Hepatocyte (in vitro differentiated cells): ENCODE measurements at regions not wholly inside any gene's neighbourhood (a gene's known extent, or its start where the extent isn't known, plus 50 kb on each side); places are given as distances from the start of the nearest gene placed in this dataset. TPM values are rescaled to one million over a fixed set of nuclear protein-coding genes. Genes with fewer than 3 reads are reported as not detected.

ENCODE experiments used
- DNase-seq: peaks from one replicate; pipeline ENCODE4 v3.0.0-alpha.2; 2016; ENCODE audit warnings: low spot score
- H2AFZ ChIP-seq: fragments of 200-600 bp; sonication (generic); 2 replicates; pipeline ENCODE4 v1.6.0; 2016; ENCODE audit warnings: antibody characterized with exemption, mild to moderate bottlenecking
- H3K27ac ChIP-seq: fragments of 200-600 bp; sonication (generic); 2 replicates; pipeline ENCODE4 v1.5.1; 2016; ENCODE audit warnings: mild to moderate bottlenecking
- H3K27me3 ChIP-seq: fragments of 200-600 bp; sonication (generic); 2 replicates; pipeline ENCODE4 v1.6.1; 2016
- H3K36me3 ChIP-seq: fragments of 200-600 bp; sonication (generic); replicated peaks from 2 replicates; pipeline ENCODE4 v1.5.1; 2016; ENCODE audit warnings: low read depth; ENCODE audit not compliant: insufficient read depth
- H3K4me1 ChIP-seq: fragments of 200-600 bp; sonication (generic); 2 replicates; pipeline ENCODE4 v1.5.1; 2016; ENCODE audit warnings: mild to moderate bottlenecking, moderate library complexity; ENCODE audit not compliant: insufficient read depth
- H3K4me2 ChIP-seq: fragments of 200-600 bp; sonication (generic); 2 replicates; pipeline ENCODE4 v1.6.0; 2016
- H3K4me3 ChIP-seq: fragments of 200-600 bp; sonication (generic); 2 replicates; pipeline ENCODE4 v1.5.1; 2016; ENCODE audit warnings: mild to moderate bottlenecking
- H3K79me2 ChIP-seq: fragments of 200-600 bp; sonication (generic); 2 replicates; pipeline ENCODE4 v1.6.0; 2017; ENCODE audit warnings: mild to moderate bottlenecking
- H3K9me2 ChIP-seq: fragments of 200-600 bp; sonication (generic); replicated peaks from 2 replicates; pipeline ENCODE4 v1.6.0; 2017; ENCODE audit warnings: mild to moderate bottlenecking; ENCODE audit not compliant: insufficient read depth
- H3K9me3 ChIP-seq: fragments of 200-600 bp; sonication (generic); 2 replicates; pipeline ENCODE4 v1.5.1; 2016; ENCODE audit warnings: low read depth, mild to moderate bottlenecking
- H4K20me1 ChIP-seq: fragments of 200-600 bp; sonication (generic); 2 replicates; pipeline ENCODE4 v1.6.0; 2016; ENCODE audit warnings: mild to moderate bottlenecking; ENCODE audit not compliant: insufficient read depth, poor library complexity, severe bottlenecking
- EZH2 ChIP-seq: fragments of 200-600 bp; sonication (generic); IDR thresholded peaks from 2 replicates; pipeline ENCODE4 v1.6.1; 2016; ENCODE audit warnings: antibody characterized with exemption, mild to moderate bottlenecking, borderline replicate concordance
- EZH2phosphoT487 ChIP-seq: fragments of 200-600 bp; sonication (generic); IDR thresholded peaks from one replicate; pipeline ENCODE4 v1.6.1; 2018; ENCODE audit warnings: antibody characterized with exemption, mild to moderate bottlenecking, low read depth, moderate library complexity; ENCODE audit not compliant: unreplicated experiment, severe bottlenecking
- WGBS: methylation state at CpG from one replicate; pipeline ENCODE4 v1.1.6; 2016; ENCODE audit warnings: low lambda C conversion rate; ENCODE audit errors: missing lambda C conversion rate; 5-methylcytosine and 5-hydroxymethylcytosine counted together
- small RNA-seq: library from RNA; depleted of rRNA; stranded (forward); fragments of <200 nt; gene quantifications from one replicate; pipeline ENCODE3, GENCODE V24; 2014
- TF ChIP-seq, protein P1 (sequence below): fragments of 200-600 bp; sonication (generic); IDR thresholded peaks from 2 replicates; pipeline ENCODE4 v1.5.1; 2016; ENCODE audit warnings: antibody characterized with exemption, mild to moderate bottlenecking; ENCODE audit not compliant: poor library complexity

GRCh38 chr15:85327820-85328219, 52.6 kb upstream of the AKAP13 start:
- H2AFZ ChIP-seq = no peak overlapping the region
- H3K4me2 ChIP-seq = no peak overlapping the region
- no peaks in the 10 kb centered on the region for H3K79me2 ChIP-seq
- H3K9me2 ChIP-seq = no peaks in the 10 kb centered on the region
- no peaks in the 10 kb centered on the region for H4K20me1 ChIP-seq
- H3K36me3 ChIP-seq = no peaks in the 10 kb centered on the region
- no peak overlapping the region for H3K4me3 ChIP-seq
- TF ChIP-seq EZH2phosphoT487 (no peak), EZH2 (no peak)
- TF ChIP-seq, protein P1, sequence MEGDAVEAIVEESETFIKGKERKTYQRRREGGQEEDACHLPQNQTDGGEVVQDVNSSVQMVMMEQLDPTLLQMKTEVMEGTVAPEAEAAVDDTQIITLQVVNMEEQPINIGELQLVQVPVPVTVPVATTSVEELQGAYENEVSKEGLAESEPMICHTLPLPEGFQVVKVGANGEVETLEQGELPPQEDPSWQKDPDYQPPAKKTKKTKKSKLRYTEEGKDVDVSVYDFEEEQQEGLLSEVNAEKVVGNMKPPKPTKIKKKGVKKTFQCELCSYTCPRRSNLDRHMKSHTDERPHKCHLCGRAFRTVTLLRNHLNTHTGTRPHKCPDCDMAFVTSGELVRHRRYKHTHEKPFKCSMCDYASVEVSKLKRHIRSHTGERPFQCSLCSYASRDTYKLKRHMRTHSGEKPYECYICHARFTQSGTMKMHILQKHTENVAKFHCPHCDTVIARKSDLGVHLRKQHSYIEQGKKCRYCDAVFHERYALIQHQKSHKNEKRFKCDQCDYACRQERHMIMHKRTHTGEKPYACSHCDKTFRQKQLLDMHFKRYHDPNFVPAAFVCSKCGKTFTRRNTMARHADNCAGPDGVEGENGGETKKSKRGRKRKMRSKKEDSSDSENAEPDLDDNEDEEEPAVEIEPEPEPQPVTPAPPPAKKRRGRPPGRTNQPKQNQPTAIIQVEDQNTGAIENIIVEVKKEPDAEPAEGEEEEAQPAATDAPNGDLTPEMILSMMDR = no peak
- H3K4me1 ChIP-seq = peaks cover 19% of the 10 kb centered on the region
- H3K27me3 ChIP-seq = no peaks in the 10 kb centered on the region
- WGBS = 42% methylated on average over 3 of the region's 3 CpGs
- no peak for DNase-seq
- H3K27ac ChIP-seq = no peak overlapping the region
- H3K9me3 ChIP-seq = no peaks in the 10 kb centered on the region

DNA sequence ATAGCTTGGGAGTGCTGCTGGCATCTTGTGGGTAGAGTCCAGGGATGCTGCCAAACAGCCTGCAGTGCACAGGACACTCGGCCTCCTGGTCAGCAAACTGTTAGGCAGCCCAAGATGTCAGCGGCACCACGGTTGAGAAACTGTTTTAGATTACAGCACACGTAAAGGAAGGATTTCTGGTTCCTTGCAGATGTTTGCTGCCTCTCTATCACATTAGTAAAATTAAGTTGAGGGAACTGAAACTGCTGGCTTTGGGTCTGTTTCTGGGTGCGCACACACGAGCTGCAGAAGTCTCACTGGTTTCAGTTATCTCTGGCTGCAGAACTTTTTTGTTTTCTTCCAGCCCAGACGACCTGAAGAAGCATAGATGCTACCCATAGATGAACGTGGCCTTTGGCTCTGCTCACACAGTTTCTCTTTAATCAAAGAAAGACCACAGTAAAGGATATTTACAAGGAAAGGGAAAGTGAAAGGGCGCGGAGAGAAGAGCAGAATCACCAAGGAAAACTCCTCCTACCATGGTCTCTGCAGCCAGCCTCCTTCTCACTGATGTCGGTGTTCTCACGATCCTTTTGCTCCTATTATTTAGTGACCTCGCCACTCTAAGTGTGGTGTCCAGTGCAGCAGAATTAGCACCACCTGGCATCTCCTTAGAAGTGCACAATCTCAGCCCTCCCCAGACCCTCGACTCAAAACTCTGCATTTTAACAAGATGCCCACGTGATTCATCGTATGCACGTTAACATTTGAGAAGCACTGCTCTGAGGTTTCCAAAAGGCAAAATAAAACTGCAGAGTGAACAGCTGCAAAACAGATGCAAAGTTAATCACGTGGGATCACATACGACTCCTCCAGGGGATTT, 50.6 kb upstream of the AKAP13 start:
- no peaks in the 10 kb centered on the region for H4K20me1 ChIP-seq
- H3K79me2 ChIP-seq = no peaks in the 10 kb centered on the region
- no peaks in the 10 kb centered on the region for H3K27me3 ChIP-seq
- H2AFZ ChIP-seq = peak overlapping the region; percentile 39
- WGBS = 38% methylated on average over 19 of the region's 19 CpGs
- TF ChIP-seq, protein P1 = no peak
- no peak for TF ChIP-seq EZH2
- TF ChIP-seq EZH2phosphoT487 = no peak
- peaks cover 24% of the 10 kb centered on the region for H3K4me1 ChIP-seq
- peak overlapping the region; percentile 20 for H3K4me3 ChIP-seq
- H3K4me2 ChIP-seq = peak overlapping the region; percentile 68
- peak; percentile 42 for DNase-seq
- peak overlapping the region; percentile 95 for H3K27ac ChIP-seq
- no peaks in the 10 kb centered on the region for H3K36me3 ChIP-seq
- H3K9me2 ChIP-seq = no peaks in the 10 kb centered on the region
- H3K9me3 ChIP-seq = no peaks in the 10 kb centered on the region

Small RNA genes in the stretch of these regions (small RNA-seq; reads per million reads assigned to genes)
- not detected for gene RN7SL428P
